ENCODE measurements at regions not wholly inside any gene's neighbourhood (a gene's known extent, or its start where the extent isn't known, plus 50 kb on each side); places are given as distances from the start of the nearest gene placed in this dataset.

DNA sequence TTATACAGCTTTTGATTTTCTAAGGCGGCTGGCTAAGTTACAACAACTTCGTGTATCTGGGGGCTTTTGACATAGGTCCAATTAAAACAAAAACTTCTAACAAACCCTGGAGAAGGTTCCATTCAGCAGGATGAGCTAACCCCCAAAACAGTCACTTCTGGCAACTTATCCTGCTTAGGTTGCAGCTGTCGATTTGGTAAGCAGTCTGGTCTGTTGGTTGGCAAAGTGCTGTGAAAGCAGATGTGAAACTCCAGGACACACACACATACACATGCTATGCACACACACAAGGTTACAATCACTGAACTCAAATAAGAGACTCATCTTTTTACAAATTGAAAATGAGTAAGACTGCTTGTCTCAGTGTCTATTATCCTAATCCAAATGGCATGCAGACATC, 119.0 kb upstream of the STMND1 start:
- WGBS, 2 donors: 57 to 62% methylated on average over 2 to 3 of the region's 3 CpGs
- no peaks in the 10 kb centered on the region for H3K9me3 ChIP-seq
- DNase-seq: no peak
- intact Hi-C loops (cut with DNase I; ENCODE audit: low total_unique reads): no loop called here
- H3K4me3 ChIP-seq: no peak overlapping the region
- no peaks in the 10 kb centered on the region for H3K36me3 ChIP-seq (ENCODE audit: low read depth, missing control alignments)
- H3K27me3 ChIP-seq: no peaks in the 10 kb centered on the region
- no peaks in the 10 kb centered on the region for H3K4me1 ChIP-seq
- H3K27ac ChIP-seq: no peak overlapping the region
- TF ChIP-seq POLR2A (IDR thresholded peaks at IDR 0.05): no peak
- TF ChIP-seq, protein P1, sequence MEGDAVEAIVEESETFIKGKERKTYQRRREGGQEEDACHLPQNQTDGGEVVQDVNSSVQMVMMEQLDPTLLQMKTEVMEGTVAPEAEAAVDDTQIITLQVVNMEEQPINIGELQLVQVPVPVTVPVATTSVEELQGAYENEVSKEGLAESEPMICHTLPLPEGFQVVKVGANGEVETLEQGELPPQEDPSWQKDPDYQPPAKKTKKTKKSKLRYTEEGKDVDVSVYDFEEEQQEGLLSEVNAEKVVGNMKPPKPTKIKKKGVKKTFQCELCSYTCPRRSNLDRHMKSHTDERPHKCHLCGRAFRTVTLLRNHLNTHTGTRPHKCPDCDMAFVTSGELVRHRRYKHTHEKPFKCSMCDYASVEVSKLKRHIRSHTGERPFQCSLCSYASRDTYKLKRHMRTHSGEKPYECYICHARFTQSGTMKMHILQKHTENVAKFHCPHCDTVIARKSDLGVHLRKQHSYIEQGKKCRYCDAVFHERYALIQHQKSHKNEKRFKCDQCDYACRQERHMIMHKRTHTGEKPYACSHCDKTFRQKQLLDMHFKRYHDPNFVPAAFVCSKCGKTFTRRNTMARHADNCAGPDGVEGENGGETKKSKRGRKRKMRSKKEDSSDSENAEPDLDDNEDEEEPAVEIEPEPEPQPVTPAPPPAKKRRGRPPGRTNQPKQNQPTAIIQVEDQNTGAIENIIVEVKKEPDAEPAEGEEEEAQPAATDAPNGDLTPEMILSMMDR (IDR thresholded peaks at IDR 0.05): no peak

GRCh38 chr6:16979677-16980370, 122.0 kb upstream of the STMND1 start:
- Histone ChIP-seq H3K4me3 (no peak overlapping the region), H3K27me3 (no peaks in the 10 kb centered on the region), H3K27ac (no peak overlapping the region), H3K36me3 (ENCODE audit: low read depth, missing control alignments) (no peaks in the 10 kb centered on the region), H3K9me3 (no peaks in the 10 kb centered on the region), H3K4me1 (no peaks in the 10 kb centered on the region)
- intact Hi-C loops (cut with DNase I; ENCODE audit: low total_unique reads): no loop called here
- 84 to 86% methylated on average over 7 of the region's 7 CpGs for WGBS, 2 donors
- TF ChIP-seq POLR2A (IDR thresholded peaks at IDR 0.05): no peak
- TF ChIP-seq, protein P1 (IDR thresholded peaks at IDR 0.05): no peak
- DNase-seq: no peak

DNA sequence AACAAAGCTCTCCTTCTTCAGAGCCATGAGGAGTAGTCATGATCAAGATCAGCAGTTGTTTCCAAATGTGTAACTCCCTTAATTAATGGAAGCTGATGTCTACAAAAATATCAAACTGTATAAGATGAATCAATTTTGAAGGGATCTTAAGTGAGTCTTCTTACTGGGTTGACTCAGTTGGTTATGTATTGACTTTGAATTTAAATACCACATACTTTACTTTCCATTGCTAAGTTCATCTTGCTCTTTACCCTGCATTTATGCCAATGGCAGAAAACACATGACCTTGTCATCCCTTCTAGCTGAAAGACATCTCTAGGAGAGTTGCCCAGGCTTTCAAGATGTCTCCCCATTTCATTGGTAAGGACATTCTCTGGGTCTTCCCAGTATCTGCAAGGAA, 123.2 kb upstream of the STMND1 start:
- Histone ChIP-seq H3K36me3 (ENCODE audit: low read depth, missing control alignments) (no peaks in the 10 kb centered on the region), H3K27ac (no peak overlapping the region), H3K27me3 (no peaks in the 10 kb centered on the region), H3K4me1 (no peaks in the 10 kb centered on the region), H3K9me3 (no peaks in the 10 kb centered on the region), H3K4me3 (no peak overlapping the region)
- intact Hi-C loops (cut with DNase I; ENCODE audit: low total_unique reads): no loop called here
- DNase-seq: no peak
- TF ChIP-seq, protein P1 (IDR thresholded peaks at IDR 0.05): no peak
- TF ChIP-seq POLR2A (IDR thresholded peaks at IDR 0.05): no peak

DNA sequence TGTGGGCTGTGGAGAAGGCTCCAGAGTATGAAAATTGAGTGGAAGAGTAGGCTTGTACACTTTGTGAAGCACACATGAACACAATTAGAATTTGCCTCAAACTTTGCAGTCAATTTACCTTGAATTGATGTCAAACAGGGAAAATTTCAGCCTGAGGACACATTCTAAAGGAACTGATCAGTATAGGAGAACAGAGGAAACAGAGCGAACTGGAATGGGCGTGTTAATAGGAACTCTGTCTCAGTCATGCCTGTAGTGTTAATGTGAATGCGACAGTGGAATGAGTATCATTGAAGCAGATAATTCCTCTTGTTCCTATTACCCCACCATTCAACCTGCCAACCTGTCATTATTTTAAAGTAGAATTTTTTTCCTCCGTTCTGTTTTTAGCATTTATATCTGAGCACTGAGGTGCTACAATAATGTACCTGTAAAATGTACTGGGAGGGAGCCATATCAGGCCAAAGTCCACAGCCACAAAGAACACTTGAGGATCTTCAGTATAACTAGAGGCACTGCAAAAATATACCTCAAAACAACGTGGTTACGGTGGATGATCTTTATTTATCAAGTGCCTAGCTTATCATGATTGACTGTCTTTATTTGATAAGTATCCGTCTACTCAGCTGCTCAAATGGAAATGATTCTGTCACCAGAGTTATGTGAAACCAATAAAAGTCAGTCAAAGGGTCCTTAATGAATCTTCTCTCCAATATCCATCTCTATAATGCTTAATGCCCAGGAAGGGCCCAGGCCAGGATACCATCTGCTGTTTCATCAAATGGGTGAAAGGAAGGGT, 125.3 kb upstream of the STMND1 start:
- 82 to 84% methylated on average over 7 of the region's 7 CpGs for WGBS, 2 donors
- DNase-seq: no peak
- Histone ChIP-seq H3K36me3 (ENCODE audit: low read depth, missing control alignments) (no peaks in the 10 kb centered on the region), H3K4me3 (no peak overlapping the region), H3K9me3 (no peaks in the 10 kb centered on the region), H3K27ac (no peak overlapping the region), H3K4me1 (no peaks in the 10 kb centered on the region), H3K27me3 (no peaks in the 10 kb centered on the region)
- no peak for TF ChIP-seq POLR2A (IDR thresholded peaks at IDR 0.05)
- TF ChIP-seq, protein P1 (IDR thresholded peaks at IDR 0.05): no peak
- intact Hi-C loops (cut with DNase I; ENCODE audit: low total_unique reads): no loop called here

All from testis (tissue), 2 donors.